AG09309 (cell line): ENCODE measurements at regions not wholly inside any gene's neighbourhood (a gene's known extent, or its start where the extent isn't known, plus 50 kb on each side); places are given as distances from the start of the nearest gene placed in this dataset.

ENCODE experiments used
- DNase-seq: peaks from one replicate; pipeline ENCODE4 v3.0.0-alpha.2; 2010; ENCODE audit warnings: low read depth
- H3K4me3 ChIP-seq: 2 replicates; pipeline ENCODE4 v1.5.1; 2011; ENCODE audit warnings: mild to moderate bottlenecking, low read depth, low read length, moderate library complexity; ENCODE audit not compliant: control insufficient read depth
- TF ChIP-seq, protein P1 (sequence below): IDR thresholded peaks from 2 replicates; pipeline ENCODE4 v1.5.1; 2011; ENCODE audit warnings: mild to moderate bottlenecking, low read depth, low read length, inconsistent platforms; ENCODE audit not compliant: insufficient read depth, control insufficient read depth; ENCODE audit errors: missing control alignments

DNA sequence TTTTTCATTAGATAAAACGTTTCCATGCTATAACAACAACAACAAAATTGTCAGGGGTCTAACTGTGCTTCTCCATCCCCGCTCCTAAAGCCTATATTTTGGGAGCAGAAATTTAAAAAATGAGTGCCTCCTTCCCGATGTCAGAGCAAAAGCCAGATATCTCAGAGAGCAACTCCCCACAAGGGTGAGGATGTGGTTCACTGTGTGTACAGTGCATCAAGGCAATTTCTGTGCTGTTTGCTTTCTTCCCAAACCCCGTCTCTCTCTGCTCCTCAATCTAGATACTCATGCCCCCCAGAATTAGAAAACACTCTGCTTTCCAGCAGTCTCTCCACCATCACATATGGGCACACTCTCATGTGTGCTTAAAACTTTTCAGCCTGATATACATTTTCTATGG, 76.7 kb upstream of the MBNL1 start:
- TF ChIP-seq, protein P1, sequence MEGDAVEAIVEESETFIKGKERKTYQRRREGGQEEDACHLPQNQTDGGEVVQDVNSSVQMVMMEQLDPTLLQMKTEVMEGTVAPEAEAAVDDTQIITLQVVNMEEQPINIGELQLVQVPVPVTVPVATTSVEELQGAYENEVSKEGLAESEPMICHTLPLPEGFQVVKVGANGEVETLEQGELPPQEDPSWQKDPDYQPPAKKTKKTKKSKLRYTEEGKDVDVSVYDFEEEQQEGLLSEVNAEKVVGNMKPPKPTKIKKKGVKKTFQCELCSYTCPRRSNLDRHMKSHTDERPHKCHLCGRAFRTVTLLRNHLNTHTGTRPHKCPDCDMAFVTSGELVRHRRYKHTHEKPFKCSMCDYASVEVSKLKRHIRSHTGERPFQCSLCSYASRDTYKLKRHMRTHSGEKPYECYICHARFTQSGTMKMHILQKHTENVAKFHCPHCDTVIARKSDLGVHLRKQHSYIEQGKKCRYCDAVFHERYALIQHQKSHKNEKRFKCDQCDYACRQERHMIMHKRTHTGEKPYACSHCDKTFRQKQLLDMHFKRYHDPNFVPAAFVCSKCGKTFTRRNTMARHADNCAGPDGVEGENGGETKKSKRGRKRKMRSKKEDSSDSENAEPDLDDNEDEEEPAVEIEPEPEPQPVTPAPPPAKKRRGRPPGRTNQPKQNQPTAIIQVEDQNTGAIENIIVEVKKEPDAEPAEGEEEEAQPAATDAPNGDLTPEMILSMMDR: no peak
- no peak overlapping the region for H3K4me3 ChIP-seq
- DNase-seq: no peak

DNA sequence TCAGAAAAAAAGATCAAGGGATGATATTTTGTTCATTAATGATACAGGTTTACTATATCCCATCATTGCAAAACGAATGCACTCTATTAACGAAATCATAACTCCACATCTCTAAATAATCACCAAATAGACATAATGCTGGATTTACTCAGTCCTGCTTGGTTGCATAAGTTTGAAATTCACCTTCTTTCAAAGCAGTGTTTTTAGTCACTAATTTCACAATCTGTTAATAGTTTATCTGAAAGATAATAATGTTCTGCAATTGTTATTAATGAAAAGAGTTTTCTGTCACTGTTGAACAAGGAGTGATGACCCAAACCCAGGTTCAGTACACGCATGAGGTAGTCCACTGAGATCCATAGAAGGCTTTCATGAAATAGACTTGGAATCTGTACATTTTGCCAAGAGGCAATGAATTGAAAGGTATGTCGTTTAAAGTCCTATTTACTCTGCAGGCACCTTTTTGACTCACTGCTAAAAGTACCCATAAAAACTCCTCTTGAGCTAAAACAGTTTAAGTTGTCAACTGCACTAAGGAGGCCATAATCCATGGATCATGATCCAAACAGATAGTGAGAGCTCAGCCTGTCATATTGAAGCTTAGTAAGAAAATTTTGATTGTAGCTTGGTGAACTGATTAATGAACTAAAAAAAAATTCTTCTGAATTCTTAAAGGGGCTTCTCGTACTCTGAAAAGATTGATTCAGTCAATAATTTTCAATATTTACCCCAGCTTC, 75.6 kb upstream of the MBNL1 start:
- DNase-seq: no peak
- no peak overlapping the region for H3K4me3 ChIP-seq
- TF ChIP-seq, protein P1: no peak

DNA sequence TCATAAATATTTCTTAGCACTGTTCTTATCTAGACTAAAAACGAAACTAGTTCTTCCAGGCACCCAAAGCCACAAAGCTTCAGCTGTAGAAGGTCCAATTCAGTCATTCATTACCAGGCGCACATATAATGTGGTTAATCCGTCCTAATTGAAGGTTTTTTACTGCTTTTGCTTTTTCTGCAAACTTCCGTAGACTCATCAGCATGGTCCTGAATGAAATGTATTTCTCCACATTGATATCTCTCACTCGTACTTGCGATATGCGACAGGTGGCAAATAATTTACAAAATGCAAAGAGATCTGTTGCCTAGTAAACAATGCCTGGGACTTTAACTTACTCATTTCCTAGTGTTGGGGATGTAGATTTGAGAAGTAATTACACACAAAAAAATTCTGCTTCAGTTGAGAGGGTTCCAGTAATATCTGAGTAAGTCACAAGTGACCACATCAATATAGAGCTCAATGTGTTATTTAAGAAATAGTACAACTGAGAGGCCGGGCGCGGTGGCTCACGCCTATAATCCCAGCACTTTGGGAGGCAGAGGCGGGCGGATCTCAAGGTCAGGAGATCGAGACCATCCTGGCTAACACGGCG, 75.0 kb upstream of the MBNL1 start:
- no peak overlapping the region for H3K4me3 ChIP-seq
- TF ChIP-seq, protein P1: no peak
- DNase-seq: no peak

DNA sequence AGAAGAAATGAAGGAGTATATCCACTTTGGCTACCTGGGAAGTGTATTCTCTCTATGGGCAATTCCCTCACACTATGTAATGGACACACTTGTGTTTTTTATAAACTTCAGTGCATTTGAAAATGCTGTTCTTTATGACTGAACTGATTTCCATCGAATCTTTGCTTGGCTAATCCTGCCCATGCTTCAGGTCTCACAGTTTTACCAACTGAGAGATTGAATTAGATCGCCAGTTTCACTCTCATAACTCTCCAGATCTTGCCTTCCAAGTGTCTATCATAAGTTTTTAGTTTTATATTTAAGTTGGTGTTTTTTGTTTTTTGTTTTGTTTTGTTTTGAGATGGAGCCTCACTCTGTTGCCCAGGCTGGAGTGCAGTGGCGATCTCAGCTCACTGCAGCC, 73.5 kb upstream of the MBNL1 start:
- no peak for DNase-seq
- TF ChIP-seq, protein P1: no peak

DNA sequence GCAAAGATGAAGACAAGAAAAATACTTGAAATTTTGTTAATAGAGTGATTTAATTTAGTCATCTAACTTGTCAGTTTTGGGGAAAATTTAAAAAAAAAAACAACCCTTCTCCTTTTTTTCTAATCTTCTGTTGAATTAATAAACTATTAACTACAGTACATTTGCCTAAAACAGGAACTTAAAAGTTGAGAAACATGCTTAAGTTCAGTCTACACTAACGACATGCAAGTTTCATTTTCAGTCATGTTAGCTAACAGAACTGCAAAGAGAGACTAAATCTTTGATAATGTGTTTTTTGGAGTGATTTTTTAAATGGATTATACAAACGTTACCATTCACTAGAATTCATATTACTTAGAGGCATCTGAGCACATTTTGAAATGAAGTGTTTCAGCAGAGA, 71.9 kb upstream of the MBNL1 start:
- no peak for DNase-seq
- TF ChIP-seq, protein P1: no peak
- no peak overlapping the region for H3K4me3 ChIP-seq

More for the DNA sequence above, 73.5 kb upstream of the MBNL1 start:
- no peak overlapping the region for H3K4me3 ChIP-seq

DNA sequence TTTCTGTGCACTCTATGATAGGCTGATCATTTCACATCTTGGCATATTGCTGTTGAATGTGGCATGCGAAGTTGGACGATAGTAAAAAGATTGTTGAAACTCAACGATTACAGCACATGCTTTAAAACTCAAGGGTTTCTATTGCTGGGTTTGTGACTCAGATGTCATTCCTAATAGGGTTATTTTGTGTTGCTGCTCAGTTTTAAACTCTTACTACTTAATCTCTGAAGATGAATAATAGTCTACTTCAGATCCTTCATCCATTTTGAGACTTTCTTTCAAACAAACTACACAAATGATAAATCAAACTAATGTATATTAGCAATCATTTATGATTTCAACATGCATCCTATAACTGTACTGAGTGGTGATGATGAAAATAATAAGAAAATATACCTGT, 71.3 kb upstream of the MBNL1 start:
- TF ChIP-seq, protein P1: no peak
- peak; percentile 52 for DNase-seq
- H3K4me3 ChIP-seq: no peak overlapping the region
